ENCODE measurements at regions not wholly inside any gene's neighbourhood (a gene's known extent, or its start where the extent isn't known, plus 50 kb on each side); places are given as distances from the start of the nearest gene placed in this dataset.
A peak's percentile ranks its signal among the peaks of the same experiment; 100 is the strongest.

GRCh38 chr1:63189677-63190076, 132.7 kb upstream of the FOXD3 start:
- no peak overlapping the region for H3K27ac ChIP-seq (replicated peaks; ENCODE audit: low read length)
- no peak overlapping the region for H4K91ac ChIP-seq (ENCODE audit: low read depth, low read length, poor library complexity)
- no peak overlapping the region for H2BK15ac ChIP-seq (ENCODE audit: low read length)
- H2BK120ac ChIP-seq (ENCODE audit: low read depth, low read length), result no peak overlapping the region
- H3K4ac ChIP-seq (ENCODE audit: low read length), result no peak overlapping the region
- H3K14ac ChIP-seq (ENCODE audit: low read length), result no peak overlapping the region
- no peak overlapping the region for H3K4me2 ChIP-seq (ENCODE audit: insufficient read depth, low read length, poor library complexity, severe bottlenecking)
- no peak overlapping the region for H2BK5ac ChIP-seq (ENCODE audit: low read length)
- H3K4me1 ChIP-seq (ENCODE audit: control insufficient read depth in 2 of 2, insufficient read depth in 1 of 2, low read depth in 1 of 2, low read length in 2 of 2), result no peaks in the 10 kb centered on the region
- no peaks in the 10 kb centered on the region for H3K9me3 ChIP-seq (replicated peaks in 1 of 2; ENCODE audit: control insufficient read depth in 2 of 2, insufficient read depth in 1 of 2, low read depth in 1 of 2, low read length in 2 of 2)
- WGBS, 2 donors (ENCODE audit: extremely low coverage in 2 of 2, insufficient read length in 2 of 2, insufficient replicate concordance in 1 of 2), result no CpG with 5 or more reads among the region's 1 CpG
- H3K18ac ChIP-seq (ENCODE audit: low read length), result no peak overlapping the region
- H3K27me3 ChIP-seq (ENCODE audit: control insufficient read depth in 3 of 3, insufficient read depth in 3 of 3, low read depth in 1 of 3, low read length in 3 of 3), result no peaks in the 10 kb centered on the region
- H3K9ac ChIP-seq (ENCODE audit: low read depth, low read length, poor library complexity), result no peak overlapping the region
- no peak for DNase-seq (ENCODE audit: low spot score)
- H2BK12ac ChIP-seq (ENCODE audit: low read length), result no peak overlapping the region
- no peak overlapping the region for H2AFZ ChIP-seq (ENCODE audit: low read length)
- H3K79me1 ChIP-seq (ENCODE audit: low read depth, low read length), result no peaks in the 10 kb centered on the region
- H3K36me3 ChIP-seq (replicated peaks in 1 of 2; ENCODE audit: control insufficient read depth in 2 of 2, insufficient read depth in 2 of 2, low read length in 2 of 2), result no peaks in the 10 kb centered on the region
- H4K8ac ChIP-seq (ENCODE audit: low read depth, low read length), result no peak overlapping the region
- H3K23ac ChIP-seq (ENCODE audit: low read depth, low read length, poor library complexity), result no peak overlapping the region
- H2AK5ac ChIP-seq (ENCODE audit: low read depth, low read length), result no peak overlapping the region
- no peak overlapping the region for H3K4me3 ChIP-seq (ENCODE audit: low read length in 2 of 2)

GRCh38 chr1:63190171-63190570, 132.2 kb upstream of the FOXD3 start:
- H3K79me1 ChIP-seq (ENCODE audit: low read depth, low read length), result no peaks in the 10 kb centered on the region
- no peak overlapping the region for H2BK15ac ChIP-seq (ENCODE audit: low read length)
- no peak overlapping the region for H3K18ac ChIP-seq (ENCODE audit: low read length)
- no peak overlapping the region for H2AFZ ChIP-seq (ENCODE audit: low read length)
- no peak overlapping the region for H3K4ac ChIP-seq (ENCODE audit: low read length)
- no peak for DNase-seq (ENCODE audit: low spot score)
- no peak overlapping the region for H4K91ac ChIP-seq (ENCODE audit: low read depth, low read length, poor library complexity)
- no peak overlapping the region for H4K8ac ChIP-seq (ENCODE audit: low read depth, low read length)
- H3K4me1 ChIP-seq (ENCODE audit: control insufficient read depth in 2 of 2, insufficient read depth in 1 of 2, low read depth in 1 of 2, low read length in 2 of 2), result no peaks in the 10 kb centered on the region
- H3K27ac ChIP-seq (replicated peaks; ENCODE audit: low read length), result no peak overlapping the region
- no peaks in the 10 kb centered on the region for H3K36me3 ChIP-seq (replicated peaks in 1 of 2; ENCODE audit: control insufficient read depth in 2 of 2, insufficient read depth in 2 of 2, low read length in 2 of 2)
- H3K4me2 ChIP-seq (ENCODE audit: insufficient read depth, low read length, poor library complexity, severe bottlenecking), result no peak overlapping the region
- no peak overlapping the region for H2AK5ac ChIP-seq (ENCODE audit: low read depth, low read length)
- H2BK120ac ChIP-seq (ENCODE audit: low read depth, low read length), result no peak overlapping the region
- H2BK12ac ChIP-seq (ENCODE audit: low read length), result no peak overlapping the region
- WGBS, 2 donors (ENCODE audit: extremely low coverage in 2 of 2, insufficient read length in 2 of 2, insufficient replicate concordance in 1 of 2), result no CpG with 5 or more reads among the region's 2 CpGs
- no peak overlapping the region for H3K23ac ChIP-seq (ENCODE audit: low read depth, low read length, poor library complexity)
- H3K9ac ChIP-seq (ENCODE audit: low read depth, low read length, poor library complexity), result no peak overlapping the region
- H3K9me3 ChIP-seq (replicated peaks in 1 of 2; ENCODE audit: control insufficient read depth in 2 of 2, insufficient read depth in 1 of 2, low read depth in 1 of 2, low read length in 2 of 2), result no peaks in the 10 kb centered on the region
- H3K4me3 ChIP-seq (ENCODE audit: low read length in 2 of 2), result no peak overlapping the region
- no peaks in the 10 kb centered on the region for H3K27me3 ChIP-seq (ENCODE audit: control insufficient read depth in 3 of 3, insufficient read depth in 3 of 3, low read depth in 1 of 3, low read length in 3 of 3)
- no peak overlapping the region for H2BK5ac ChIP-seq (ENCODE audit: low read length)
- no peak overlapping the region for H3K14ac ChIP-seq (ENCODE audit: low read length)

- Histone ChIP-seq H3K9me3 (replicated peaks in 1 of 2; ENCODE audit: control insufficient read depth in 2 of 2, insufficient read depth in 1 of 2, low read depth in 1 of 2, low read length in 2 of 2) (peaks cover 0 to 2% of the 10 kb centered on the region in 2 donors), H2BK15ac (ENCODE audit: low read length) (no peak overlapping the region), H2AK5ac (ENCODE audit: low read depth, low read length) (no peak overlapping the region), H2BK5ac (ENCODE audit: low read length) (no peak overlapping the region), H2BK12ac (ENCODE audit: low read length) (no peak overlapping the region), H3K4me3 (ENCODE audit: low read length in 2 of 2) (no peak overlapping the region), H3K4ac (ENCODE audit: low read length) (no peak overlapping the region), H3K9ac (ENCODE audit: low read depth, low read length, poor library complexity) (no peak overlapping the region), H3K36me3 (replicated peaks in 1 of 2; ENCODE audit: control insufficient read depth in 2 of 2, insufficient read depth in 2 of 2, low read length in 2 of 2) (no peaks in the 10 kb centered on the region), H3K79me1 (ENCODE audit: low read depth, low read length) (no peaks in the 10 kb centered on the region), H2BK120ac (ENCODE audit: low read depth, low read length) (no peak overlapping the region), H3K4me1 (ENCODE audit: control insufficient read depth in 2 of 2, insufficient read depth in 1 of 2, low read depth in 1 of 2, low read length in 2 of 2) (peaks cover 0 to 13% of the 10 kb centered on the region in 2 donors), H3K14ac (ENCODE audit: low read length) (no peak overlapping the region), H3K18ac (ENCODE audit: low read length) (no peak overlapping the region), H4K91ac (ENCODE audit: low read depth, low read length, poor library complexity) (no peak overlapping the region), H4K8ac (ENCODE audit: low read depth, low read length) (no peak overlapping the region), H2AFZ (ENCODE audit: low read length) (no peak overlapping the region), H3K23ac (ENCODE audit: low read depth, low read length, poor library complexity) (no peak overlapping the region), H3K4me2 (ENCODE audit: insufficient read depth, low read length, poor library complexity, severe bottlenecking) (peak overlapping the region; percentile 25), H3K27me3 (ENCODE audit: control insufficient read depth in 3 of 3, insufficient read depth in 3 of 3, low read depth in 1 of 3, low read length in 3 of 3) (peaks cover 0 to 27% (median 0%) of the 10 kb centered on the region in 3 experiments), H3K27ac (replicated peaks; ENCODE audit: low read length) (no peak overlapping the region)
- peak; percentile 43 for DNase-seq (ENCODE audit: low spot score)
- no CpG with 5 or more reads among the region's 7 CpGs for WGBS, 2 donors (ENCODE audit: extremely low coverage in 2 of 2, insufficient read length in 2 of 2, insufficient replicate concordance in 1 of 2)
Measured at GRCh38 chr1:63198871-63199394, 123.4 kb upstream of the FOXD3 start.

GRCh38 chr1:63199706-63200335, 122.5 kb upstream of the FOXD3 start:
- WGBS, 2 donors (ENCODE audit: extremely low coverage in 2 of 2, insufficient read length in 2 of 2, insufficient replicate concordance in 1 of 2), result no CpG with 5 or more reads among the region's 7 CpGs
- Histone ChIP-seq H3K27ac (replicated peaks; ENCODE audit: low read length) (no peak overlapping the region), H4K8ac (ENCODE audit: low read depth, low read length) (no peak overlapping the region), H3K4ac (ENCODE audit: low read length) (no peak overlapping the region), H2BK5ac (ENCODE audit: low read length) (no peak overlapping the region), H3K23ac (ENCODE audit: low read depth, low read length, poor library complexity) (no peak overlapping the region), H2BK120ac (ENCODE audit: low read depth, low read length) (no peak overlapping the region), H3K4me1 (ENCODE audit: control insufficient read depth in 2 of 2, insufficient read depth in 1 of 2, low read depth in 1 of 2, low read length in 2 of 2) (peaks cover 0 to 13% of the 10 kb centered on the region in 2 donors), H3K18ac (ENCODE audit: low read length) (no peak overlapping the region), H4K91ac (ENCODE audit: low read depth, low read length, poor library complexity) (no peak overlapping the region), H3K36me3 (replicated peaks in 1 of 2; ENCODE audit: control insufficient read depth in 2 of 2, insufficient read depth in 2 of 2, low read length in 2 of 2) (no peaks in the 10 kb centered on the region), H2BK15ac (ENCODE audit: low read length) (no peak overlapping the region), H3K27me3 (ENCODE audit: control insufficient read depth in 3 of 3, insufficient read depth in 3 of 3, low read depth in 1 of 3, low read length in 3 of 3) (peaks cover 0 to 27% (median 0%) of the 10 kb centered on the region in 3 experiments), H3K14ac (ENCODE audit: low read length) (no peak overlapping the region), H3K9me3 (replicated peaks in 1 of 2; ENCODE audit: control insufficient read depth in 2 of 2, insufficient read depth in 1 of 2, low read depth in 1 of 2, low read length in 2 of 2) (peaks cover 0 to 2% of the 10 kb centered on the region in 2 donors), H3K4me2 (ENCODE audit: insufficient read depth, low read length, poor library complexity, severe bottlenecking) (no peak overlapping the region), H3K79me1 (ENCODE audit: low read depth, low read length) (no peaks in the 10 kb centered on the region), H3K9ac (ENCODE audit: low read depth, low read length, poor library complexity) (no peak overlapping the region), H3K4me3 (ENCODE audit: low read length in 2 of 2) (no peak overlapping the region), H2AFZ (ENCODE audit: low read length) (no peak overlapping the region), H2AK5ac (ENCODE audit: low read depth, low read length) (no peak overlapping the region), H2BK12ac (ENCODE audit: low read length) (no peak overlapping the region)
- DNase-seq (ENCODE audit: low spot score), result peak; percentile 61

Data from neuronal stem cell (in vitro differentiated cells).